OCI-LY3 (cell line): ENCODE measurements at regions not wholly inside any gene's neighbourhood (a gene's known extent, or its start where the extent isn't known, plus 50 kb on each side); places are given as distances from the start of the nearest gene placed in this dataset.

Experiments used
- H2AFZ ChIP-seq: fragments of 200-600, 300-600 bp; shearing (Covaris generic); 2 replicates; pipeline ENCODE4 v1.6.0; 2014; ENCODE audit warnings: antibody characterized with exemption, low read depth, low read length
- H3K27ac ChIP-seq: fragments of 200-600, 300-600 bp; sonication (generic); 2 replicates; pipeline ENCODE4 v1.5.1; 2014; ENCODE audit warnings: mild to moderate bottlenecking, low read length, moderate library complexity, mixed read lengths
- H3K27me3 ChIP-seq: fragments of 200-600, 300-600 bp; sonication (generic); 2 replicates; pipeline ENCODE4 v1.6.1; 2014; ENCODE audit warnings: low read depth, low read length, mixed read lengths
- H3K36me3 ChIP-seq: fragments of 200-600, 300-600 bp; sonication (generic); replicated peaks from 2 replicates; pipeline ENCODE3; 2014; ENCODE audit warnings: low read depth, low read length, mixed read lengths
- H3K4me1 ChIP-seq: fragments of 300-600, 200-600 bp; sonication (generic); 2 replicates; pipeline ENCODE4 v1.6.1; 2014; ENCODE audit warnings: low read length, mixed read lengths
- H3K4me2 ChIP-seq: fragments of 200-600, 300-600 bp; sonication (generic); 2 replicates; pipeline ENCODE4 v1.6.1; 2014; ENCODE audit warnings: low read length, mixed read lengths
- H3K4me3 ChIP-seq: fragments of 300-600, 200-600 bp; sonication (generic); 2 replicates; pipeline ENCODE4 v1.5.1; 2014; ENCODE audit warnings: antibody characterized with exemption, mild to moderate bottlenecking, low read length, moderate library complexity
- H3K79me2 ChIP-seq: fragments of 300-600, 200-600 bp; shearing (Covaris generic); 2 replicates; pipeline ENCODE4 v1.6.1; 2014; ENCODE audit warnings: mild to moderate bottlenecking, low read length, mixed read lengths
- H3K9ac ChIP-seq: fragments of 300-600, 200-600 bp; shearing (Covaris generic); 2 replicates; pipeline ENCODE4 v1.6.0; 2014; ENCODE audit warnings: mild to moderate bottlenecking, low read length, moderate library complexity
- H3K9me3 ChIP-seq: fragments of 200-600, 300-600 bp; shearing (Covaris generic); 2 replicates; pipeline ENCODE4 v1.6.1; 2014; ENCODE audit warnings: low read length, mixed read lengths; ENCODE audit not compliant: insufficient read depth
- H4K20me1 ChIP-seq: fragments of 200-600, 300-600 bp; sonication (generic); 2 replicates; pipeline ENCODE4 v1.6.1; 2016; ENCODE audit warnings: low read length, mixed read lengths; ENCODE audit not compliant: insufficient read depth
- CTCF ChIP-seq: fragments of 200-600, 300-600 bp; sonication (generic); IDR thresholded peaks from 2 replicates; pipeline ENCODE4 v1.5.1; 2014; ENCODE audit warnings: antibody characterized with exemption, low read length, low read depth
- EZH2phosphoT487 ChIP-seq: fragments of 200-600 bp; shearing (Covaris generic); IDR thresholded peaks from 2 replicates; pipeline ENCODE4 v1.6.1; 2018; ENCODE audit warnings: antibody characterized with exemption, mixed run types, low read depth

DNA sequence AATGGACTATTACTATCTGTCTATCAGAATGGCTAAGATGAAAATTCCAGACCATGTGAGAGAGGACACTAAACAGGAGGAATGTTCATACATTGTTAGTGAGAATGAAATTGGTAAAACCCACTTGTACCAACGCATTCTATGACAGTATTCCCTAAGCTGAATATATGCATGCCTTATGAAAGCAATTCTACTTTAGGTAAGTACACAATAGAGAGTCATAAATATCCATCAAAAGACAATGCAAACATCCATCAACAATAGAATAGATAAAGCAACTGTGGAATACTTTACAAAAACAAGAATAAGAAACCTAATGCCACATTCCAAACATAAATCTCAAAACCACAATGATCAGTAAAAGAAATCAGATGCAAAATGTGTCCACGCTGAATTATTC lies 529.3 kb downstream of the ANKRD50 start:
- Histone ChIP-seq H3K27ac (no peak overlapping the region), H3K4me3 (no peak overlapping the region), H3K36me3 (peaks cover 4% of the 10 kb centered on the region), H3K9ac (no peak overlapping the region), H4K20me1 (no peaks in the 10 kb centered on the region), H3K4me2 (no peak overlapping the region), H2AFZ (no peak overlapping the region), H3K79me2 (no peaks in the 10 kb centered on the region), H3K9me3 (no peaks in the 10 kb centered on the region), H3K4me1 (peaks cover 7% of the 10 kb centered on the region), H3K27me3 (no peaks in the 10 kb centered on the region)
- TF ChIP-seq EZH2phosphoT487 = no peak
- no peak for TF ChIP-seq CTCF

- Histone ChIP-seq H3K4me2 (no peak overlapping the region), H3K9me3 (no peaks in the 10 kb centered on the region), H3K4me1 (peaks cover 7% of the 10 kb centered on the region), H4K20me1 (no peaks in the 10 kb centered on the region), H3K27ac (no peak overlapping the region), H3K36me3 (peaks cover 4% of the 10 kb centered on the region), H3K79me2 (no peaks in the 10 kb centered on the region), H2AFZ (no peak overlapping the region), H3K27me3 (no peaks in the 10 kb centered on the region), H3K9ac (no peak overlapping the region), H3K4me3 (no peak overlapping the region)
- TF ChIP-seq EZH2phosphoT487 (no peak), CTCF (no peak)
Observed at GRCh38 chr4:124183926-124184325, 528.6 kb downstream of the ANKRD50 start.

DNA sequence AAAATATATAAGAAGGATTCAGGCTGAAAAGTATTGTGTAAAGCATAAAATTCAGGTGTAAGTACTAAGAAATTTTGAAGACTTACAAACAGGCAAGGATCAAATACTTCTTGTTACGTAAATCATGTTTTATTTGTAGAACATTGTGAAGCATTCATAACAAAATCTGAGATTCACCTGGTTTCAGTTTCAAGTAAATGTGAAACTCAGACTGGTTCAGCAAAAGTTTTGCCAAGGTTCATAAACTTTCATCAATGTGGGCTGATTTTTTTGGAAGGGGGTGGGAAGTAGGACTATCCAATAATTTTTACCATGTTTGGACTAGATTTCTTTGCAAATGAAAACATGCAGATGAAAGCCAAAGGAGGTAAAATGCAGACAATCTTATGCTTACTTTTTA lies 527.7 kb downstream of the ANKRD50 start:
- H3K79me2 ChIP-seq = no peaks in the 10 kb centered on the region
- H3K27me3 ChIP-seq = no peaks in the 10 kb centered on the region
- H3K9me3 ChIP-seq = no peaks in the 10 kb centered on the region
- H3K4me3 ChIP-seq = no peak overlapping the region
- no peak overlapping the region for H3K27ac ChIP-seq
- TF ChIP-seq CTCF = no peak
- no peak for TF ChIP-seq EZH2phosphoT487
- H3K36me3 ChIP-seq = peaks cover 4% of the 10 kb centered on the region
- H2AFZ ChIP-seq = no peak overlapping the region
- no peak overlapping the region for H3K9ac ChIP-seq
- H4K20me1 ChIP-seq = no peaks in the 10 kb centered on the region
- H3K4me1 ChIP-seq = peaks cover 7% of the 10 kb centered on the region
- peak overlapping the region; percentile 34 for H3K4me2 ChIP-seq

- no peaks in the 10 kb centered on the region for H4K20me1 ChIP-seq
- H3K27ac ChIP-seq = no peak overlapping the region
- TF ChIP-seq EZH2phosphoT487 = no peak
- no peak for TF ChIP-seq CTCF
- H3K4me2 ChIP-seq = no peak overlapping the region
- no peaks in the 10 kb centered on the region for H3K9me3 ChIP-seq
- H3K79me2 ChIP-seq = no peaks in the 10 kb centered on the region
- H2AFZ ChIP-seq = no peak overlapping the region
- H3K4me1 ChIP-seq = peaks cover 7% of the 10 kb centered on the region
- no peaks in the 10 kb centered on the region for H3K36me3 ChIP-seq
- no peaks in the 10 kb centered on the region for H3K27me3 ChIP-seq
- H3K9ac ChIP-seq = no peak overlapping the region
- H3K4me3 ChIP-seq = no peak overlapping the region
Observed at GRCh38 chr4:124188595-124188994, 523.9 kb downstream of the ANKRD50 start.
